ENCODE measurements at regions not wholly inside any gene's neighbourhood (a gene's known extent, or its start where the extent isn't known, plus 50 kb on each side); places are given as distances from the start of the nearest gene placed in this dataset.
A peak's percentile ranks its signal among the peaks of the same experiment; 100 is the strongest.

GRCh38 chr1:57925226-57925625 lies 501.4 kb upstream of the DAB1 start:
- Histone ChIP-seq H3K4me2 (ENCODE audit: control insufficient read depth, insufficient read depth) (no peak overlapping the region), H3K27ac (ENCODE audit: control insufficient read depth, insufficient read depth) (no peak overlapping the region), H3K79me2 (ENCODE audit: control insufficient read depth, insufficient read depth, low read length) (no peaks in the 10 kb centered on the region), H4K20me1 (ENCODE audit: control insufficient read depth, insufficient read depth) (no peaks in the 10 kb centered on the region), H3K27me3 (replicated peaks in 1 of 2; ENCODE audit: control insufficient read depth in 2 of 2, insufficient read depth in 2 of 2, low read length in 1 of 2) (no peaks in the 10 kb centered on the region), H2AFZ (ENCODE audit: control insufficient read depth, low read depth, low read length) (no peak overlapping the region), H3K9me3 (replicated peaks; ENCODE audit: control insufficient read depth, insufficient read depth, low read length) (no peaks in the 10 kb centered on the region), H3K36me3 (ENCODE audit: control insufficient read depth in 2 of 2, insufficient read depth in 2 of 2, low read length in 1 of 2) (no peaks in the 10 kb centered on the region), H3K9ac (ENCODE audit: control insufficient read depth, insufficient read depth, low read length) (no peak overlapping the region), H3K4me3 (no peak overlapping the region), H3K4me1 (ENCODE audit: control insufficient read depth, insufficient read depth, low read length) (no peaks in the 10 kb centered on the region)
- RAD21 ChIA-PET (ENCODE audit: unreplicated experiment): no interaction called here
- POLR2A ChIA-PET: no interaction called here
- intact Hi-C loops (cut with micrococcal nuclease; ENCODE audit: unreplicated experiment): no loop called here
- in situ Hi-C loops (cut with MboI): no loop called here
- BruUV-seq (replicated peaks): no TSS peak
- SMC1A ChIA-PET (ENCODE audit: uncharacterized antibody, unreplicated experiment): no interaction called here
- CTCF ChIA-PET: no interaction called here
- DNase-seq (ENCODE audit: low read depth, low spot score): no peak
- no peak for ATAC-seq
- TF ChIP-seq PKNOX1 (IDR thresholded peaks at IDR 0.05) (peak; percentile 75), RBBP5 (conservative IDR thresholded peaks at IDR 0.05) (no peak)
- WGBS (ENCODE audit: insufficient coverage, insufficient replicate concordance, low lambda C conversion rate, missing lambda C conversion rate): 2% methylated on average over 2 of the region's 2 CpGs
- FAIRE-seq: no peak

- no peaks in the 10 kb centered on the region for H3K79me2 ChIP-seq (ENCODE audit: control insufficient read depth, insufficient read depth, low read length)
- BruUV-seq (replicated peaks): no TSS peak
- CTCF ChIA-PET: interaction anchor here (0.6 kb wide), 1 partner anchor 94 kb away, joined by 4 read pairs; no protein-coding TSS in a partner anchor
- no peak overlapping the region for H2AFZ ChIP-seq (ENCODE audit: control insufficient read depth, low read depth, low read length)
- RAD21 ChIA-PET (ENCODE audit: unreplicated experiment): no interaction called here
- FAIRE-seq (no peak), ATAC-seq (no peak), DNase-seq (ENCODE audit: low read depth, low spot score) (no peak)
- POLR2A ChIA-PET: interaction anchor here (0.7 kb wide), 1 partner anchor 236 kb away, joined by 3 read pairs; no protein-coding TSS in a partner anchor
- H3K27ac ChIP-seq (ENCODE audit: control insufficient read depth, insufficient read depth): no peak overlapping the region
- intact Hi-C loops (cut with micrococcal nuclease; ENCODE audit: unreplicated experiment) (no loop called here), in situ Hi-C loops (cut with MboI) (no loop called here)
- no peak overlapping the region for H3K4me2 ChIP-seq (ENCODE audit: control insufficient read depth, insufficient read depth)
- H3K36me3 ChIP-seq (ENCODE audit: control insufficient read depth in 2 of 2, insufficient read depth in 2 of 2, low read length in 1 of 2): no peaks in the 10 kb centered on the region
- no peak overlapping the region for H3K4me3 ChIP-seq
- no peak overlapping the region for H3K9ac ChIP-seq (ENCODE audit: control insufficient read depth, insufficient read depth, low read length)
- no peaks in the 10 kb centered on the region for H4K20me1 ChIP-seq (ENCODE audit: control insufficient read depth, insufficient read depth)
- H3K4me1 ChIP-seq (ENCODE audit: control insufficient read depth, insufficient read depth, low read length): no peaks in the 10 kb centered on the region
- H3K9me3 ChIP-seq (replicated peaks; ENCODE audit: control insufficient read depth, insufficient read depth, low read length): no peaks in the 10 kb centered on the region
- SMC1A ChIA-PET (ENCODE audit: uncharacterized antibody, unreplicated experiment): interaction anchor here (1.8 kb wide), 1 partner anchor 15 kb away, joined by 4 read pairs; no protein-coding TSS in a partner anchor
- no peaks in the 10 kb centered on the region for H3K27me3 ChIP-seq (replicated peaks in 1 of 2; ENCODE audit: control insufficient read depth in 2 of 2, insufficient read depth in 2 of 2, low read length in 1 of 2)
- TF ChIP-seq NBN (IDR thresholded peaks at IDR 0.05): 0 out of 2 replicates have a peak, but pooled peaks have one; percentile 42
- no peak for TF ChIP-seq STAT3 (IDR thresholded peaks at IDR 0.05; ENCODE audit: low read depth, low read length)
- peak; percentile 42 for TF ChIP-seq MTA2 (IDR thresholded peaks at IDR 0.05; ENCODE audit: low read depth)
- no peak for TF ChIP-seq CHD1 (IDR thresholded peaks at IDR 0.05; ENCODE audit: low read depth, low read length)
- peak in 1 of 2 experiments; percentile 41; a peak in 1 of 4 replicates for TF ChIP-seq IKZF2 (IDR thresholded peaks at IDR 0.05)
- no peak for TF ChIP-seq WRNIP1 (IDR thresholded peaks at IDR 0.05; ENCODE audit: borderline replicate concordance, low read depth, low read length)
- TF ChIP-seq RAD21 (IDR thresholded peaks at IDR 0.05; ENCODE audit: insufficient read depth, low read depth, low read length): no peak
- peak; percentile 65; the same call in 1 of the 2 replicates for TF ChIP-seq HDGF (IDR thresholded peaks at IDR 0.05)
- TF ChIP-seq SIX5 (IDR thresholded peaks at IDR 0.05; ENCODE audit: low read depth, low read length, severe bottlenecking): no peak
- TF ChIP-seq NKRF (conservative IDR thresholded peaks at IDR 0.05): no peak
- TF ChIP-seq ZNF207 (IDR thresholded peaks at IDR 0.05; ENCODE audit: borderline replicate concordance): no peak
- 0 out of 2 replicates have a peak, but pooled peaks have one; percentile 43 for TF ChIP-seq YBX1 (IDR thresholded peaks at IDR 0.05)
- no peak for TF ChIP-seq CEBPB (IDR thresholded peaks at IDR 0.05; ENCODE audit: borderline replicate concordance in 1 of 2, low read depth in 2 of 2, low read length in 2 of 2)
- TF ChIP-seq HSF1 (IDR thresholded peaks at IDR 0.05; ENCODE audit: low read depth, low read length): no peak
Observed at GRCh38 chr1:57922130-57922529, 498.3 kb upstream of the DAB1 start.

Data from GM12878 (cell line).